ENCODE measurements at regions not wholly inside any gene's neighbourhood (a gene's known extent, or its start where the extent isn't known, plus 50 kb on each side); places are given as distances from the start of the nearest gene placed in this dataset.
A peak's percentile ranks its signal among the peaks of the same experiment; 100 is the strongest.

- no peaks in the 10 kb centered on the region for H3K36me3 ChIP-seq (ENCODE audit: insufficient read depth, low read length, poor library complexity, severe bottlenecking)
- peaks cover 5% of the 10 kb centered on the region for H3K27me3 ChIP-seq (replicated peaks; ENCODE audit: insufficient read depth, low read depth, low read length, poor library complexity)
- H3K9me3 ChIP-seq (ENCODE audit: low read depth, low read length, poor library complexity, severe bottlenecking) = no peaks in the 10 kb centered on the region
- no peak for DNase-seq (ENCODE audit: low spot score)
- intact Hi-C loops (cut with micrococcal nuclease; ENCODE audit: unreplicated experiment) = no loop called here
- no peak for TF ChIP-seq EZH2 (IDR thresholded peaks at IDR 0.05; ENCODE audit: borderline replicate concordance, low read depth, low read length, poor library complexity, severe bottlenecking)
- no peak for TF ChIP-seq CTCF (conservative IDR thresholded peaks at IDR 0.05; ENCODE audit: low read depth, low read length)
- no peak overlapping the region for H3K4me3 ChIP-seq (ENCODE audit: low read depth, low read length, poor library complexity, severe bottlenecking)
- H3K27ac ChIP-seq (ENCODE audit: low read depth, low read length, poor library complexity, severe bottlenecking) = no peak overlapping the region
- H3K4me1 ChIP-seq (ENCODE audit: insufficient read depth, low read length, poor library complexity, severe bottlenecking) = no peaks in the 10 kb centered on the region
- no TSS peak for BruUV-seq (replicated peaks)
- CTCF ChIA-PET = no interaction called here
- POLR2A ChIA-PET (ENCODE audit: low non-redundant PET) = no interaction called here
Observed at GRCh38 chr20:40932436-40932835, 96.2 kb upstream of the TOP1 start.

- H3K9me3 ChIP-seq (ENCODE audit: low read depth, low read length, poor library complexity, severe bottlenecking) = no peaks in the 10 kb centered on the region
- intact Hi-C loops (cut with micrococcal nuclease; ENCODE audit: unreplicated experiment) = no loop called here
- BruUV-seq (replicated peaks) = no TSS peak
- H3K27ac ChIP-seq (ENCODE audit: low read depth, low read length, poor library complexity, severe bottlenecking) = no peak overlapping the region
- no peak for DNase-seq (ENCODE audit: low spot score)
- CTCF ChIA-PET = no interaction called here
- POLR2A ChIA-PET (ENCODE audit: low non-redundant PET) = no interaction called here
- no peaks in the 10 kb centered on the region for H3K4me1 ChIP-seq (ENCODE audit: insufficient read depth, low read length, poor library complexity, severe bottlenecking)
- no peak overlapping the region for H3K4me3 ChIP-seq (ENCODE audit: low read depth, low read length, poor library complexity, severe bottlenecking)
- H3K27me3 ChIP-seq (replicated peaks; ENCODE audit: insufficient read depth, low read depth, low read length, poor library complexity) = peaks cover 4% of the 10 kb centered on the region
- TF ChIP-seq EZH2 (IDR thresholded peaks at IDR 0.05; ENCODE audit: borderline replicate concordance, low read depth, low read length, poor library complexity, severe bottlenecking) (no peak), CTCF (conservative IDR thresholded peaks at IDR 0.05; ENCODE audit: low read depth, low read length) (no peak)
- H3K36me3 ChIP-seq (ENCODE audit: insufficient read depth, low read length, poor library complexity, severe bottlenecking) = no peaks in the 10 kb centered on the region
Observed at GRCh38 chr20:40933758-40934157, 94.9 kb upstream of the TOP1 start.

- Histone ChIP-seq H3K27ac (ENCODE audit: low read depth, low read length, poor library complexity, severe bottlenecking) (no peak overlapping the region), H3K36me3 (ENCODE audit: insufficient read depth, low read length, poor library complexity, severe bottlenecking) (no peaks in the 10 kb centered on the region), H3K4me3 (ENCODE audit: low read depth, low read length, poor library complexity, severe bottlenecking) (no peak overlapping the region), H3K27me3 (replicated peaks; ENCODE audit: insufficient read depth, low read depth, low read length, poor library complexity) (peaks cover 4% of the 10 kb centered on the region), H3K4me1 (ENCODE audit: insufficient read depth, low read length, poor library complexity, severe bottlenecking) (no peaks in the 10 kb centered on the region), H3K9me3 (ENCODE audit: low read depth, low read length, poor library complexity, severe bottlenecking) (no peaks in the 10 kb centered on the region)
- BruUV-seq (replicated peaks) = no TSS peak
- intact Hi-C loops (cut with micrococcal nuclease; ENCODE audit: unreplicated experiment) = no loop called here
- peak; percentile 9 for DNase-seq (ENCODE audit: low spot score)
- ChIA-PET POLR2A (ENCODE audit: low non-redundant PET) (no interaction called here), CTCF (no interaction called here)
- TF ChIP-seq CTCF (conservative IDR thresholded peaks at IDR 0.05; ENCODE audit: low read depth, low read length) (peak; percentile 33), EZH2 (IDR thresholded peaks at IDR 0.05; ENCODE audit: borderline replicate concordance, low read depth, low read length, poor library complexity, severe bottlenecking) (no peak)
Observed at GRCh38 chr20:40938020-40938419, 90.6 kb upstream of the TOP1 start.

All from A673 (cell line).